SK-N-SH (cell line): ENCODE measurements at regions not wholly inside any gene's neighbourhood (a gene's known extent, or its start where the extent isn't known, plus 50 kb on each side); places are given as distances from the start of the nearest gene placed in this dataset.

Experiments used
- CTCF ChIA-PET: fragments of 300-600, 350-600 bp; formaldehyde crosslinking; extraction: SDS; loops from one replicate; lab custom pipeline; 2021; lab: Yijun Ruan, JAX
- POLR2A ChIA-PET: fragments of 350-600 bp; sonication (Branson Sonifier 250); formaldehyde crosslinking; extraction: SDS; loops from one replicate; lab custom pipeline; 2020; ENCODE audit warnings: antibody characterized with exemption, inconsistent platforms; lab: Yijun Ruan, JAX
- DNase-seq: peaks from one replicate; pipeline ENCODE4 v3.0.0; 2012
- H2AFZ ChIP-seq: fragments of 200-600 bp; sonication (generic); 2 replicates; pipeline ENCODE4 v1.8.1; 2016; ENCODE audit warnings: antibody characterized with exemption, mild to moderate bottlenecking, low read depth
- H3F3A ChIP-seq: fragments of 200-600 bp; sonication (generic); replicated peaks from 2 replicates; pipeline ENCODE3; 2016; ENCODE audit warnings: antibody characterized with exemption, mild to moderate bottlenecking; ENCODE audit not compliant: insufficient read depth
- H3K27ac ChIP-seq, 2 experiments: fragments of 200-500 bp in 1 of 2; fragments of 200-600 bp in 1 of 2; sonication (Bioruptor generic) in 1 of 2; sonication (generic), shearing (Covaris generic) in 1 of 2; 2 replicates each; pipeline versions ENCODE4 v1.5.1 to v1.6.1; 2014 to 2016; ENCODE audit warnings: low read depth in 2 of 2, inconsistent platforms in 1 of 2, low read length in 1 of 2, mild to moderate bottlenecking in 1 of 2, mixed read lengths in 1 of 2
- H3K27me3 ChIP-seq: fragments of 200-600 bp; sonication (generic), shearing (Covaris generic); 2 replicates; pipeline ENCODE4 v1.6.1; 2016; ENCODE audit warnings: mixed run types; ENCODE audit not compliant: insufficient read depth
- H3K36me3 ChIP-seq, 2 experiments: fragments of 200-500 bp in 1 of 2; fragments of 200-600 bp in 1 of 2; sonication (Bioruptor generic) in 1 of 2; sonication (generic) in 1 of 2; replicated peaks in 1 of 2; 2 replicates each; pipeline versions ENCODE3 to v1.5.1; 2014 to 2016; ENCODE audit warnings: low read length in 1 of 2, mild to moderate bottlenecking in 1 of 2; ENCODE audit not compliant: insufficient read depth in 2 of 2, control insufficient read depth in 1 of 2
- H3K4me1 ChIP-seq, 2 experiments: fragments of 200-500 bp in 1 of 2; fragments of 200-600 bp in 1 of 2; sonication (Bioruptor generic) in 1 of 2; sonication (generic), shearing (Covaris generic) in 1 of 2; 2 replicates each; pipeline versions ENCODE4 v1.5.1 to v1.6.1; 2014 to 2016; ENCODE audit warnings: low read depth in 1 of 2, low read length in 1 of 2, mixed run types in 1 of 2; ENCODE audit not compliant: insufficient read depth in 2 of 2, control insufficient read depth in 1 of 2
- H3K4me2 ChIP-seq: fragments of 200-600 bp; sonication (generic), shearing (Covaris generic); 2 replicates; pipeline ENCODE4 v1.6.1; 2017; ENCODE audit warnings: mixed run types
- H3K4me3 ChIP-seq, 2 experiments: fragments of 200-500 bp in 1 of 2; fragments of 200-600 bp in 1 of 2; sonication (Bioruptor generic) in 1 of 2; sonication (generic), shearing (Covaris generic) in 1 of 2; 2 replicates each; pipeline versions ENCODE4 v1.5.1 to v1.8.1; 2014 to 2016; ENCODE audit warnings: low read depth in 2 of 2, inconsistent platforms in 1 of 2, low read length in 1 of 2, mild to moderate bottlenecking in 1 of 2, mixed read lengths in 1 of 2, moderate library complexity in 1 of 2
- H3K79me2 ChIP-seq: fragments of 200-600 bp; sonication (generic); 2 replicates; pipeline ENCODE4 v1.8.1; 2017; ENCODE audit warnings: mild to moderate bottlenecking; ENCODE audit not compliant: insufficient read depth
- H3K9ac ChIP-seq: fragments of 200-600 bp; sonication (generic); 2 replicates; pipeline ENCODE4 v1.6.1; 2017; ENCODE audit warnings: mixed run types
- H3K9me2 ChIP-seq: fragments of 200-600 bp; sonication (generic); 2 replicates; pipeline ENCODE4 v1.6.1; 2017; ENCODE audit warnings: mixed run types
- H3K9me3 ChIP-seq: fragments of 200-600 bp; sonication (generic); 2 replicates; pipeline ENCODE4 v1.6.1; 2017; ENCODE audit warnings: mixed run types, mild to moderate bottlenecking, moderate library complexity
- H4K20me1 ChIP-seq: fragments of 200-600 bp; sonication (generic); 2 replicates; pipeline ENCODE4 v1.6.1; 2017; ENCODE audit warnings: mild to moderate bottlenecking, mixed run types; ENCODE audit not compliant: insufficient read depth
- EP300 ChIP-seq, 2 experiments: IDR thresholded peaks; 2 replicates each; pipeline versions ENCODE4 v1.4.0 to v1.6.1; 2012; ENCODE audit warnings: borderline replicate concordance in 1 of 2, low read depth in 1 of 2, low read length in 1 of 2
- FOSL2 ChIP-seq: IDR thresholded peaks from 2 replicates; pipeline ENCODE4 v1.4.0; 2012; ENCODE audit warnings: low read depth, mild to moderate bottlenecking, moderate library complexity, borderline replicate concordance
- FOXJ3 ChIP-seq: sonication (generic); formaldehyde crosslinking; IDR thresholded peaks from 2 replicates; pipeline ENCODE4 v1.5.1; 2020; ENCODE audit warnings: mild to moderate bottlenecking, missing genetic modification reagents
- GABPA ChIP-seq: IDR thresholded peaks from 2 replicates; pipeline ENCODE4 v1.4.0; 2012; ENCODE audit warnings: low read depth, mild to moderate bottlenecking
- MEF2A ChIP-seq: IDR thresholded peaks from 2 replicates; pipeline ENCODE4 v1.4.0; 2012; ENCODE audit warnings: low read depth, borderline replicate concordance
- MXI1 ChIP-seq: IDR thresholded peaks from 2 replicates; pipeline ENCODE4 v1.6.1; 2012; ENCODE audit warnings: mild to moderate bottlenecking, low read depth, low read length, improper control_type of control experiment
- NFIC ChIP-seq: IDR thresholded peaks from 2 replicates; pipeline ENCODE4 v1.4.0; 2012; ENCODE audit warnings: borderline replicate concordance
- NRF1 ChIP-seq: IDR thresholded peaks from 2 replicates; pipeline ENCODE4 v1.6.1; 2012; ENCODE audit warnings: low read depth, mild to moderate bottlenecking, low read length
- POLR2AphosphoS5 ChIP-seq: IDR thresholded peaks from 2 replicates; pipeline ENCODE4 v1.6.1; 2012; ENCODE audit warnings: low read depth, low read length
- RCOR1 ChIP-seq: fragments of 150-350 bp; IDR thresholded peaks from 2 replicates; pipeline ENCODE4 v1.6.1; 2017; ENCODE audit warnings: antibody characterized with exemption, low read length
- RXRA ChIP-seq: IDR thresholded peaks from 2 replicates; pipeline ENCODE4 v1.4.0; 2012; ENCODE audit warnings: low read depth, mild to moderate bottlenecking, borderline replicate concordance
- SMC3 ChIP-seq: IDR thresholded peaks from 2 replicates; pipeline ENCODE4 v1.6.1; 2012; ENCODE audit warnings: low read depth, low read length, improper control_type of control experiment
- TAF1 ChIP-seq: IDR thresholded peaks from 2 replicates; pipeline ENCODE4 v1.6.1; 2012; ENCODE audit warnings: low read depth, mild to moderate bottlenecking, low read length, moderate library complexity, borderline replicate concordance
- TCF12 ChIP-seq: IDR thresholded peaks from 2 replicates; pipeline ENCODE4 v1.4.0; 2012
- TEAD4 ChIP-seq: IDR thresholded peaks from 2 replicates; pipeline ENCODE4 v1.4.0; 2012; ENCODE audit warnings: mild to moderate bottlenecking, borderline replicate concordance; ENCODE audit not compliant: insufficient read depth
- WGBS: methylation state at CpG from one replicate; pipeline ENCODE4 v1.1.6; 2017; ENCODE audit warnings: low lambda C conversion rate; 5-methylcytosine and 5-hydroxymethylcytosine counted together
- TF ChIP-seq, protein P1 (sequence below): IDR thresholded peaks from 2 replicates; pipeline ENCODE4 v1.4.0; 2012; ENCODE audit warnings: low read depth
- TF ChIP-seq, protein P2 (sequence below): fragments of 200-600 bp; sonication (generic); IDR thresholded peaks from 2 replicates; pipeline ENCODE4 v1.6.1; 2017; ENCODE audit warnings: antibody characterized with exemption, mild to moderate bottlenecking, moderate library complexity
- TF ChIP-seq, protein P3 (sequence below): fragments of 150-350 bp; IDR thresholded peaks from 2 replicates; pipeline ENCODE4 v1.6.1; 2016; ENCODE audit warnings: mild to moderate bottlenecking, low read depth, low read length
- TF ChIP-seq, protein P4 (sequence below): IDR thresholded peaks from 2 replicates; pipeline ENCODE4 v1.6.1; 2012; ENCODE audit warnings: mild to moderate bottlenecking, low read depth, low read length, moderate library complexity

DNA sequence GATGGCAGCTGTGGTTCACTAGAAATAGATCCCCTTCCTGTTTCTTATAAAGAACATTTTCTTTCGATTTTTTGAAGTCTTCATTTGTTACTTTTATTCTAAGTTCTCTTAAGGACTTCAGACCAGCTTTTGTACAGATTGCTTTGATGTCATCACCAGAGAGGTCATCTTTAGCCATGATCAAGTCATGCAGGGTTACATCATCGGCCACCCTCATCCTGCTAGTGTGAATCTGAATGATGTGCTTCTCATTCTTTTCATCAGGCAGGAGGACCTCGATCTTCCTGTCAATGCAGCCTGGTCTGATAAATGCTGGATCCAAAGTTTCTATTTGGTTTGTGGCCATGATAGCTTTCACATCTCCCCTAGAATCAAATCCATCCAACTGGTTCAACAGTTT lies 706.7 kb downstream of the RERGL start:
- no peaks in the 10 kb centered on the region for H3K4me1 ChIP-seq
- no peak for DNase-seq
- no peaks in the 10 kb centered on the region for H3K36me3 ChIP-seq
- WGBS = 0% methylated on average over 3 of the region's 3 CpGs
- H3K27ac ChIP-seq = no peak overlapping the region
- ChIA-PET POLR2A (no interaction called here), CTCF (no interaction called here)
- H3K9me3 ChIP-seq = peaks cover 10% of the 10 kb centered on the region
- H3K9ac ChIP-seq = no peak overlapping the region
- TF ChIP-seq NFIC = no peak
- no peak for TF ChIP-seq RXRA
- no peak for TF ChIP-seq TAF1
- TF ChIP-seq TCF12 = no peak
- TF ChIP-seq NRF1 = no peak
- no peak for TF ChIP-seq GABPA
- no peak for TF ChIP-seq MXI1
- H3K4me3 ChIP-seq = no peak overlapping the region
- no peaks in the 10 kb centered on the region for H3K27me3 ChIP-seq
- no peak overlapping the region for H3K4me2 ChIP-seq
- H2AFZ ChIP-seq = no peak overlapping the region
- H3K9me2 ChIP-seq = no peaks in the 10 kb centered on the region; the same call in 1 of the 2 replicates
- H3K79me2 ChIP-seq = no peaks in the 10 kb centered on the region
- H4K20me1 ChIP-seq = no peaks in the 10 kb centered on the region
- no peaks in the 10 kb centered on the region for H3F3A ChIP-seq

DNA sequence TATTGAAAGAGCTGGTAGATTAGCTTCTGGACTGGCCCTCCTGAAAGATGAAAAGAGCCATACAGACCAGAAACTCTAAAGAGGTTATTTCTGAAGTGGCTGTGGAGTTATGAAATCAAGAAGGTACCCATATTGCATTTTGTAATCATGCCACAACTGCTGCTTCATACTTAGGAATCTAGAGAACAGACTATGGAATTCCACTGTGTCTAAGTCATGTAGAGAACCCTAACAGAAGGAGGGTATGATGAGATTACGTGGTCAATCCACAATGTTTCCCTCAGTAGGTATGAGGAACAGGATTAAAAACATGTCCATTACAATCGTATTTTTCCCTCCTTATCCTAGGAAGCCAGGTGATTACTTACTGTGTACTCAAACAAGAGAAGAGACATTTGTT lies 708.8 kb downstream of the RERGL start:
- no peaks in the 10 kb centered on the region for H4K20me1 ChIP-seq
- WGBS = 6% methylated on average over 2 of the region's 2 CpGs
- no peak overlapping the region for H2AFZ ChIP-seq
- H3K9me3 ChIP-seq = peaks cover 10% of the 10 kb centered on the region
- no peak overlapping the region for H3K27ac ChIP-seq
- no peaks in the 10 kb centered on the region for H3K27me3 ChIP-seq
- no peak for TF ChIP-seq TCF12
- TF ChIP-seq FOSL2 = no peak
- TF ChIP-seq SMC3 = no peak
- TF ChIP-seq FOXJ3 (CRISPR knock-in tag) = no peak
- TF ChIP-seq EP300 (IDR thresholded peaks at IDR 0.05; ENCODE audit: borderline replicate concordance in 1 of 2, low read depth in 1 of 2, low read length in 1 of 2) = no peak
- no peak for TF ChIP-seq TEAD4
- TF ChIP-seq, protein P1, sequence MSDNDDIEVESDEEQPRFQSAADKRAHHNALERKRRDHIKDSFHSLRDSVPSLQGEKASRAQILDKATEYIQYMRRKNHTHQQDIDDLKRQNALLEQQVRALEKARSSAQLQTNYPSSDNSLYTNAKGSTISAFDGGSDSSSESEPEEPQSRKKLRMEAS = no peak
- no peak for TF ChIP-seq MEF2A
- no peak for TF ChIP-seq RCOR1
- TF ChIP-seq, protein P2, sequence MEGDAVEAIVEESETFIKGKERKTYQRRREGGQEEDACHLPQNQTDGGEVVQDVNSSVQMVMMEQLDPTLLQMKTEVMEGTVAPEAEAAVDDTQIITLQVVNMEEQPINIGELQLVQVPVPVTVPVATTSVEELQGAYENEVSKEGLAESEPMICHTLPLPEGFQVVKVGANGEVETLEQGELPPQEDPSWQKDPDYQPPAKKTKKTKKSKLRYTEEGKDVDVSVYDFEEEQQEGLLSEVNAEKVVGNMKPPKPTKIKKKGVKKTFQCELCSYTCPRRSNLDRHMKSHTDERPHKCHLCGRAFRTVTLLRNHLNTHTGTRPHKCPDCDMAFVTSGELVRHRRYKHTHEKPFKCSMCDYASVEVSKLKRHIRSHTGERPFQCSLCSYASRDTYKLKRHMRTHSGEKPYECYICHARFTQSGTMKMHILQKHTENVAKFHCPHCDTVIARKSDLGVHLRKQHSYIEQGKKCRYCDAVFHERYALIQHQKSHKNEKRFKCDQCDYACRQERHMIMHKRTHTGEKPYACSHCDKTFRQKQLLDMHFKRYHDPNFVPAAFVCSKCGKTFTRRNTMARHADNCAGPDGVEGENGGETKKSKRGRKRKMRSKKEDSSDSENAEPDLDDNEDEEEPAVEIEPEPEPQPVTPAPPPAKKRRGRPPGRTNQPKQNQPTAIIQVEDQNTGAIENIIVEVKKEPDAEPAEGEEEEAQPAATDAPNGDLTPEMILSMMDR = no peak
- TF ChIP-seq, protein P3, sequence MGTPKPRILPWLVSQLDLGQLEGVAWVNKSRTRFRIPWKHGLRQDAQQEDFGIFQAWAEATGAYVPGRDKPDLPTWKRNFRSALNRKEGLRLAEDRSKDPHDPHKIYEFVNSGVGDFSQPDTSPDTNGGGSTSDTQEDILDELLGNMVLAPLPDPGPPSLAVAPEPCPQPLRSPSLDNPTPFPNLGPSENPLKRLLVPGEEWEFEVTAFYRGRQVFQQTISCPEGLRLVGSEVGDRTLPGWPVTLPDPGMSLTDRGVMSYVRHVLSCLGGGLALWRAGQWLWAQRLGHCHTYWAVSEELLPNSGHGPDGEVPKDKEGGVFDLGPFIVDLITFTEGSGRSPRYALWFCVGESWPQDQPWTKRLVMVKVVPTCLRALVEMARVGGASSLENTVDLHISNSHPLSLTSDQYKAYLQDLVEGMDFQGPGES = no peak
- TF ChIP-seq, protein P4, sequence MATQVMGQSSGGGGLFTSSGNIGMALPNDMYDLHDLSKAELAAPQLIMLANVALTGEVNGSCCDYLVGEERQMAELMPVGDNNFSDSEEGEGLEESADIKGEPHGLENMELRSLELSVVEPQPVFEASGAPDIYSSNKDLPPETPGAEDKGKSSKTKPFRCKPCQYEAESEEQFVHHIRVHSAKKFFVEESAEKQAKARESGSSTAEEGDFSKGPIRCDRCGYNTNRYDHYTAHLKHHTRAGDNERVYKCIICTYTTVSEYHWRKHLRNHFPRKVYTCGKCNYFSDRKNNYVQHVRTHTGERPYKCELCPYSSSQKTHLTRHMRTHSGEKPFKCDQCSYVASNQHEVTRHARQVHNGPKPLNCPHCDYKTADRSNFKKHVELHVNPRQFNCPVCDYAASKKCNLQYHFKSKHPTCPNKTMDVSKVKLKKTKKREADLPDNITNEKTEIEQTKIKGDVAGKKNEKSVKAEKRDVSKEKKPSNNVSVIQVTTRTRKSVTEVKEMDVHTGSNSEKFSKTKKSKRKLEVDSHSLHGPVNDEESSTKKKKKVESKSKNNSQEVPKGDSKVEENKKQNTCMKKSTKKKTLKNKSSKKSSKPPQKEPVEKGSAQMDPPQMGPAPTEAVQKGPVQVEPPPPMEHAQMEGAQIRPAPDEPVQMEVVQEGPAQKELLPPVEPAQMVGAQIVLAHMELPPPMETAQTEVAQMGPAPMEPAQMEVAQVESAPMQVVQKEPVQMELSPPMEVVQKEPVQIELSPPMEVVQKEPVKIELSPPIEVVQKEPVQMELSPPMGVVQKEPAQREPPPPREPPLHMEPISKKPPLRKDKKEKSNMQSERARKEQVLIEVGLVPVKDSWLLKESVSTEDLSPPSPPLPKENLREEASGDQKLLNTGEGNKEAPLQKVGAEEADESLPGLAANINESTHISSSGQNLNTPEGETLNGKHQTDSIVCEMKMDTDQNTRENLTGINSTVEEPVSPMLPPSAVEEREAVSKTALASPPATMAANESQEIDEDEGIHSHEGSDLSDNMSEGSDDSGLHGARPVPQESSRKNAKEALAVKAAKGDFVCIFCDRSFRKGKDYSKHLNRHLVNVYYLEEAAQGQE = no peak
- no peak for TF ChIP-seq POLR2AphosphoS5
- no peaks in the 10 kb centered on the region for H3F3A ChIP-seq
- no peaks in the 10 kb centered on the region for H3K79me2 ChIP-seq
- no peak overlapping the region for H3K9ac ChIP-seq
- no peaks in the 10 kb centered on the region for H3K36me3 ChIP-seq
- H3K9me2 ChIP-seq = no peaks in the 10 kb centered on the region
- ChIA-PET CTCF (no interaction called here), POLR2A (no interaction called here)
- H3K4me1 ChIP-seq = no peaks in the 10 kb centered on the region; a peak in 1 of 4 replicates
- H3K4me3 ChIP-seq = no peak overlapping the region
- no peak for DNase-seq
- H3K4me2 ChIP-seq = no peak overlapping the region
